ENCODE measurements at regions not wholly inside any gene's neighbourhood (a gene's known extent, or its start where the extent isn't known, plus 50 kb on each side); places are given as distances from the start of the nearest gene placed in this dataset.

DNA sequence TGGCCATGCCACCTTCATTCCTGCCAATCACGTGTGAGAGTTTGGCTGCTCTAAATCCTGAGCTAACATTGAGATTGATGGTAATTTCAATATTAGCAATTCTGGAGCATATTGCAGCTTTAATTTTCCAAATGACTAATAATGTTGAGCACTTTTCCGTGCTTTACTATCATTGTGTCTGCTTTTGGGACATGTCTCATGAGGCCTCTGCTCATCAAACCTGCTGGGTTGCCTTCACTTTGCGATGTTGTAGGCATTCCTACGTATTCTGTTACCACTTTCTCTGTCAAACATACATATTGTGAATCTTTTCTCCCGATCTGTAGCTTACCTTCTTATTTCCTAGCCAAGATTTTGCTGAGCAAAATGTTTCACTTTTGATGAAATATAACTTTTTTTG lies 466.6 kb downstream of the GALR1 start:
- no peak overlapping the region for H3K4me3 ChIP-seq (ENCODE audit: low read length)
- H3K79me2 ChIP-seq (replicated peaks; ENCODE audit: insufficient read depth, low read length): no peaks in the 10 kb centered on the region
- H3K27ac ChIP-seq (ENCODE audit: low read length): no peak overlapping the region
- H3K36me3 ChIP-seq (ENCODE audit: insufficient read depth, low read length): no peaks in the 10 kb centered on the region
- no peak overlapping the region for H3K4me2 ChIP-seq (ENCODE audit: low read length)
- no peaks in the 10 kb centered on the region for H3F3A ChIP-seq (ENCODE audit: insufficient read depth, low read length, poor library complexity, severe bottlenecking)
- no peak overlapping the region for H3K9ac ChIP-seq (ENCODE audit: low read length)
- no peaks in the 10 kb centered on the region for H3K9me3 ChIP-seq (ENCODE audit: low read length)
- H2AFZ ChIP-seq (ENCODE audit: low read depth, low read length): no peak overlapping the region
- TF ChIP-seq TAF1 (IDR thresholded peaks at IDR 0.05; ENCODE audit: low read depth) (no peak), EP300 (conservative IDR thresholded peaks at IDR 0.05; ENCODE audit: poor library complexity, severe bottlenecking) (peak; percentile 73), POLR2AphosphoS5 (IDR thresholded peaks at IDR 0.05) (peak; percentile 73), RAD21 (conservative IDR thresholded peaks at IDR 0.05) (no peak), SMC3 (conservative IDR thresholded peaks at IDR 0.05; ENCODE audit: poor library complexity) (no peak)
- TF ChIP-seq, protein P1, sequence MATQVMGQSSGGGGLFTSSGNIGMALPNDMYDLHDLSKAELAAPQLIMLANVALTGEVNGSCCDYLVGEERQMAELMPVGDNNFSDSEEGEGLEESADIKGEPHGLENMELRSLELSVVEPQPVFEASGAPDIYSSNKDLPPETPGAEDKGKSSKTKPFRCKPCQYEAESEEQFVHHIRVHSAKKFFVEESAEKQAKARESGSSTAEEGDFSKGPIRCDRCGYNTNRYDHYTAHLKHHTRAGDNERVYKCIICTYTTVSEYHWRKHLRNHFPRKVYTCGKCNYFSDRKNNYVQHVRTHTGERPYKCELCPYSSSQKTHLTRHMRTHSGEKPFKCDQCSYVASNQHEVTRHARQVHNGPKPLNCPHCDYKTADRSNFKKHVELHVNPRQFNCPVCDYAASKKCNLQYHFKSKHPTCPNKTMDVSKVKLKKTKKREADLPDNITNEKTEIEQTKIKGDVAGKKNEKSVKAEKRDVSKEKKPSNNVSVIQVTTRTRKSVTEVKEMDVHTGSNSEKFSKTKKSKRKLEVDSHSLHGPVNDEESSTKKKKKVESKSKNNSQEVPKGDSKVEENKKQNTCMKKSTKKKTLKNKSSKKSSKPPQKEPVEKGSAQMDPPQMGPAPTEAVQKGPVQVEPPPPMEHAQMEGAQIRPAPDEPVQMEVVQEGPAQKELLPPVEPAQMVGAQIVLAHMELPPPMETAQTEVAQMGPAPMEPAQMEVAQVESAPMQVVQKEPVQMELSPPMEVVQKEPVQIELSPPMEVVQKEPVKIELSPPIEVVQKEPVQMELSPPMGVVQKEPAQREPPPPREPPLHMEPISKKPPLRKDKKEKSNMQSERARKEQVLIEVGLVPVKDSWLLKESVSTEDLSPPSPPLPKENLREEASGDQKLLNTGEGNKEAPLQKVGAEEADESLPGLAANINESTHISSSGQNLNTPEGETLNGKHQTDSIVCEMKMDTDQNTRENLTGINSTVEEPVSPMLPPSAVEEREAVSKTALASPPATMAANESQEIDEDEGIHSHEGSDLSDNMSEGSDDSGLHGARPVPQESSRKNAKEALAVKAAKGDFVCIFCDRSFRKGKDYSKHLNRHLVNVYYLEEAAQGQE (IDR thresholded peaks at IDR 0.05; ENCODE audit: borderline replicate concordance): peak; percentile 37
- no peaks in the 10 kb centered on the region for H3K9me2 ChIP-seq (ENCODE audit: insufficient read depth, low read length)
- H4K20me1 ChIP-seq (ENCODE audit: insufficient read depth): no peaks in the 10 kb centered on the region
- H3K27me3 ChIP-seq (ENCODE audit: insufficient read depth, low read depth, low read length): no peaks in the 10 kb centered on the region

DNA sequence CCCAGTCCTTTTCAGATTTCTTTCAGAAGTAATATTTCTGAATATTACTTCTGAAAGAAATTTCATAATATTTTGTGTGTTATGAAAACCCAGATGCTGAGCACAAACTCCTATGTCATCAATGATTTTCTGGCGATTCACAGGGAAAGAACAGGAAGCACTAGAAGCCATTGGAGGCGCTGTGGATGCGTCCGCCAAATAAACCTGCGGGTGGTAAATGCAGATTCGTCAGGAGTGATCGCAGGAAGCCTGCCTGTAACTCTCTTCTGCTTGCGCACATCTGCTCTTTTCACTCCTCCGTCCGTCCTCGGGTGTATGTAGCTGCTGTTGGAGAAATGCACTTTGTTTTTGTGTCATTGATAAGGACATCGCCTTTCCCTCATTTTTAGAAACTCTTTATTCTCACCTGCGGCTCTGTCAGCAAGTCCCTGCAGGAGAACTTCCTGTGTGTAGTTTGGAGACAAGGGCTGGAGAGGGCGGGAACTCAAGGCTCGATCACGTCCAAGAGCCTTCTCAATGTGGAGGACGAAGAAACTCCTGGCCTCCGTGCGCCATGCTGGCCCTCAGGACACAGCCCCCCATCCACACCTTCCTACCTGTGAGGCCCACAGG lies 483.8 kb downstream of the GALR1 start:
- Histone ChIP-seq H3K79me2 (replicated peaks; ENCODE audit: insufficient read depth, low read length) (no peaks in the 10 kb centered on the region), H3K36me3 (ENCODE audit: insufficient read depth, low read length) (no peaks in the 10 kb centered on the region), H3F3A (ENCODE audit: insufficient read depth, low read length, poor library complexity, severe bottlenecking) (no peaks in the 10 kb centered on the region), H3K27ac (ENCODE audit: low read length) (no peak overlapping the region), H3K4me3 (ENCODE audit: low read length) (no peak overlapping the region), H2AFZ (ENCODE audit: low read depth, low read length) (no peak overlapping the region), H3K27me3 (ENCODE audit: insufficient read depth, low read depth, low read length) (no peaks in the 10 kb centered on the region), H3K9ac (ENCODE audit: low read length) (no peak overlapping the region), H3K9me3 (ENCODE audit: low read length) (no peaks in the 10 kb centered on the region), H3K9me2 (ENCODE audit: insufficient read depth, low read length) (no peaks in the 10 kb centered on the region), H3K4me2 (ENCODE audit: low read length) (no peak overlapping the region), H4K20me1 (ENCODE audit: insufficient read depth) (no peaks in the 10 kb centered on the region)
- TF ChIP-seq TAF1 (IDR thresholded peaks at IDR 0.05; ENCODE audit: low read depth): no peak
- TF ChIP-seq EP300 (conservative IDR thresholded peaks at IDR 0.05; ENCODE audit: poor library complexity, severe bottlenecking): no peak
- no peak for TF ChIP-seq RAD21 (conservative IDR thresholded peaks at IDR 0.05)
- no peak for TF ChIP-seq MXI1 (conservative IDR thresholded peaks at IDR 0.05; ENCODE audit: poor library complexity, severe bottlenecking)
- TF ChIP-seq EZH2 (IDR thresholded peaks at IDR 0.05; ENCODE audit: borderline replicate concordance, insufficient read depth, low read length, poor library complexity, severe bottlenecking): no peak
- no peak for TF ChIP-seq SMC3 (conservative IDR thresholded peaks at IDR 0.05; ENCODE audit: poor library complexity)
- TF ChIP-seq, protein P1 (IDR thresholded peaks at IDR 0.05; ENCODE audit: borderline replicate concordance): no peak
- TF ChIP-seq, protein P2, sequence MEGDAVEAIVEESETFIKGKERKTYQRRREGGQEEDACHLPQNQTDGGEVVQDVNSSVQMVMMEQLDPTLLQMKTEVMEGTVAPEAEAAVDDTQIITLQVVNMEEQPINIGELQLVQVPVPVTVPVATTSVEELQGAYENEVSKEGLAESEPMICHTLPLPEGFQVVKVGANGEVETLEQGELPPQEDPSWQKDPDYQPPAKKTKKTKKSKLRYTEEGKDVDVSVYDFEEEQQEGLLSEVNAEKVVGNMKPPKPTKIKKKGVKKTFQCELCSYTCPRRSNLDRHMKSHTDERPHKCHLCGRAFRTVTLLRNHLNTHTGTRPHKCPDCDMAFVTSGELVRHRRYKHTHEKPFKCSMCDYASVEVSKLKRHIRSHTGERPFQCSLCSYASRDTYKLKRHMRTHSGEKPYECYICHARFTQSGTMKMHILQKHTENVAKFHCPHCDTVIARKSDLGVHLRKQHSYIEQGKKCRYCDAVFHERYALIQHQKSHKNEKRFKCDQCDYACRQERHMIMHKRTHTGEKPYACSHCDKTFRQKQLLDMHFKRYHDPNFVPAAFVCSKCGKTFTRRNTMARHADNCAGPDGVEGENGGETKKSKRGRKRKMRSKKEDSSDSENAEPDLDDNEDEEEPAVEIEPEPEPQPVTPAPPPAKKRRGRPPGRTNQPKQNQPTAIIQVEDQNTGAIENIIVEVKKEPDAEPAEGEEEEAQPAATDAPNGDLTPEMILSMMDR (IDR thresholded peaks at IDR 0.05; ENCODE audit: poor library complexity, severe bottlenecking): no peak
- TF ChIP-seq POLR2AphosphoS5 (IDR thresholded peaks at IDR 0.05): no peak
